Endodermal cell (in vitro differentiated cells): ENCODE measurements at regions not wholly inside any gene's neighbourhood (a gene's known extent, or its start where the extent isn't known, plus 50 kb on each side); places are given as distances from the start of the nearest gene placed in this dataset.

Experiments
- DNase-seq: peaks from one replicate; pipeline ENCODE4 v3.0.0-alpha.2; 2017
- H3K27ac ChIP-seq: 2 replicates; pipeline ENCODE4 v1.5.1; 2013; ENCODE audit warnings: mild to moderate bottlenecking, low read depth, low read length, moderate library complexity
- H3K27me3 ChIP-seq: 2 replicates; pipeline ENCODE4 v1.6.1; 2013; ENCODE audit warnings: mild to moderate bottlenecking, low read length, moderate library complexity; ENCODE audit not compliant: insufficient read depth, control insufficient read depth, poor library complexity, severe bottlenecking
- H3K36me3 ChIP-seq: 2 replicates; pipeline ENCODE4 v1.7.0; 2013; ENCODE audit warnings: mild to moderate bottlenecking, low read length, moderate library complexity; ENCODE audit not compliant: control insufficient read depth, insufficient read depth
- H3K4me1 ChIP-seq: one replicate; pipeline ENCODE4 v1.7.0; 2013; ENCODE audit warnings: low read length; ENCODE audit not compliant: control insufficient read depth, insufficient read depth
- H3K4me3 ChIP-seq: 2 replicates; pipeline ENCODE4 v1.5.1; 2013; ENCODE audit warnings: mild to moderate bottlenecking, low read length, moderate library complexity
- H3K9ac ChIP-seq: 2 replicates; pipeline ENCODE4 v1.6.1; 2013; ENCODE audit warnings: mild to moderate bottlenecking, low read length, moderate library complexity; ENCODE audit not compliant: poor library complexity, severe bottlenecking; ENCODE audit errors: extremely low read depth
- H3K9me3 ChIP-seq: 2 replicates; pipeline ENCODE4 v1.6.1; 2013; ENCODE audit warnings: mild to moderate bottlenecking, low read length, moderate library complexity; ENCODE audit not compliant: control insufficient read depth
- H3K27ac Mint-ChIP-seq: 2 replicates; pipeline ENCODE4 v1.8.0; 2020; ENCODE audit warnings: mixed read lengths
- H3K27me3 Mint-ChIP-seq: 2 replicates; pipeline ENCODE4 v1.8.0; 2021; ENCODE audit warnings: mild to moderate bottlenecking, mixed read lengths; ENCODE audit not compliant: insufficient read depth
- H3K36me3 Mint-ChIP-seq: 2 replicates; pipeline ENCODE4 v1.8.0; 2020; ENCODE audit warnings: low read depth, mixed read lengths
- H3K4me1 Mint-ChIP-seq: 2 replicates; pipeline ENCODE4 v1.8.0; 2020; ENCODE audit warnings: mixed read lengths
- H3K4me3 Mint-ChIP-seq: 2 replicates; pipeline ENCODE4 v1.8.0; 2020; ENCODE audit warnings: mild to moderate bottlenecking, moderate library complexity, mixed read lengths
- H3K9me3 Mint-ChIP-seq: 2 replicates; pipeline ENCODE4 v1.8.0; 2020; ENCODE audit warnings: mild to moderate bottlenecking, mixed read lengths
- WGBS, 2 experiments: methylation state at CpG; one replicate each; pipeline versions ENCODE4 v1.1.5 to v1.1.7; 2013; ENCODE audit warnings: missing lambda C conversion rate in 2 of 2, mixed read lengths in 1 of 2; ENCODE audit not compliant: insufficient coverage in 1 of 2, insufficient read length in 1 of 2; 5-methylcytosine and 5-hydroxymethylcytosine counted together
- TF ChIP-seq, protein P1 (sequence below): fragments of 200-600 bp; sonication (generic); conservative IDR thresholded peaks from 2 replicates; pipeline ENCODE4 v1.5.0; 2021; ENCODE audit warnings: antibody characterized with exemption, mild to moderate bottlenecking

GRCh38 chr2:144941743-144942488, 422.0 kb upstream of the ZEB2 start:
- Histone ChIP-seq H3K9ac (no peak overlapping the region), H3K36me3 (no peaks in the 10 kb centered on the region), H3K4me3 (no peak overlapping the region), H3K27me3 (no peaks in the 10 kb centered on the region), H3K27ac (no peak overlapping the region), H3K4me1 (no peaks in the 10 kb centered on the region), H3K9me3 (no peaks in the 10 kb centered on the region)
- Mint-ChIP-seq H3K27ac (no peak overlapping the region), H3K27me3 (no peaks in the 10 kb centered on the region), H3K36me3 (no peaks in the 10 kb centered on the region), H3K4me1 (peaks cover 1% of the 10 kb centered on the region), H3K9me3 (no peaks in the 10 kb centered on the region), H3K4me3 (no peak overlapping the region)
- TF ChIP-seq, protein P1, sequence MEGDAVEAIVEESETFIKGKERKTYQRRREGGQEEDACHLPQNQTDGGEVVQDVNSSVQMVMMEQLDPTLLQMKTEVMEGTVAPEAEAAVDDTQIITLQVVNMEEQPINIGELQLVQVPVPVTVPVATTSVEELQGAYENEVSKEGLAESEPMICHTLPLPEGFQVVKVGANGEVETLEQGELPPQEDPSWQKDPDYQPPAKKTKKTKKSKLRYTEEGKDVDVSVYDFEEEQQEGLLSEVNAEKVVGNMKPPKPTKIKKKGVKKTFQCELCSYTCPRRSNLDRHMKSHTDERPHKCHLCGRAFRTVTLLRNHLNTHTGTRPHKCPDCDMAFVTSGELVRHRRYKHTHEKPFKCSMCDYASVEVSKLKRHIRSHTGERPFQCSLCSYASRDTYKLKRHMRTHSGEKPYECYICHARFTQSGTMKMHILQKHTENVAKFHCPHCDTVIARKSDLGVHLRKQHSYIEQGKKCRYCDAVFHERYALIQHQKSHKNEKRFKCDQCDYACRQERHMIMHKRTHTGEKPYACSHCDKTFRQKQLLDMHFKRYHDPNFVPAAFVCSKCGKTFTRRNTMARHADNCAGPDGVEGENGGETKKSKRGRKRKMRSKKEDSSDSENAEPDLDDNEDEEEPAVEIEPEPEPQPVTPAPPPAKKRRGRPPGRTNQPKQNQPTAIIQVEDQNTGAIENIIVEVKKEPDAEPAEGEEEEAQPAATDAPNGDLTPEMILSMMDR, result no peak
- no peak for DNase-seq
- WGBS, 2 experiments, result 88 to 90% methylated on average over 4 to 5 of the region's 5 CpGs

DNA sequence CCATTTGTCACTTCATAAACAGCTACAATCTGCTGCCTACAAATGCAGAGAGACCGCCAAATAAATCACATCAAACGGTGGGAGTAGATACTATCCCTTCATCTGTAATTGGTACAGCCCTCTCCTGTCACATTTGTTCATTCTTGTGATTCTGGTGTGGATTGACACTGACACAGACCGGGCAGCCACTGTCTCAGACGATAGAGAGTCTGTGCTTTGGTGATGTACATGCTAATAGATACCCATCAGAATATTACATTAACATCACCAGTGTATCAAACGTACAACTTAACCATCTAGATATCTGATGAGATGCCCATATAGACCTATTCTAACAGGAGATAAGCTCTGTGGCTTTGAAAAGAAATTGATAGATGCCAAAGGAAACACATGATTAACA, 419.7 kb upstream of the ZEB2 start:
- Histone ChIP-seq H3K27me3 (no peaks in the 10 kb centered on the region), H3K36me3 (no peaks in the 10 kb centered on the region), H3K4me3 (no peak overlapping the region), H3K27ac (no peak overlapping the region), H3K4me1 (no peaks in the 10 kb centered on the region), H3K9ac (no peak overlapping the region), H3K9me3 (no peaks in the 10 kb centered on the region)
- no peaks in the 10 kb centered on the region for H3K27me3 Mint-ChIP-seq
- H3K36me3 Mint-ChIP-seq, result no peaks in the 10 kb centered on the region
- no peak for DNase-seq
- H3K4me3 Mint-ChIP-seq, result no peak overlapping the region
- 92% methylated on average over 5 of the region's 5 CpGs; no CpG with 5 or more reads in 1 of the 2 experiments for WGBS, 2 experiments
- no peak overlapping the region for H3K27ac Mint-ChIP-seq
- no peaks in the 10 kb centered on the region for H3K9me3 Mint-ChIP-seq
- H3K4me1 Mint-ChIP-seq, result peaks cover 1% of the 10 kb centered on the region
- TF ChIP-seq, protein P1, result no peak

- H3K4me1 ChIP-seq, result no peaks in the 10 kb centered on the region
- H3K9me3 Mint-ChIP-seq, result no peaks in the 10 kb centered on the region
Observed at GRCh38 chr2:144937910-144938709, 418.2 kb upstream of the ZEB2 start.

More at GRCh38 chr2:144937910-144938709, 418.2 kb upstream of the ZEB2 start:
- H3K4me3 Mint-ChIP-seq, result no peak overlapping the region
- peaks cover 1% of the 10 kb centered on the region for H3K4me1 Mint-ChIP-seq
- no peak overlapping the region for H3K9ac ChIP-seq
- TF ChIP-seq, protein P1, result no peak
- H3K27ac Mint-ChIP-seq, result no peak overlapping the region
- H3K9me3 ChIP-seq, result no peaks in the 10 kb centered on the region
- no peak overlapping the region for H3K27ac ChIP-seq
- H3K36me3 ChIP-seq, result no peaks in the 10 kb centered on the region
- 83 to 93% methylated on average over 6 to 7 of the region's 7 CpGs for WGBS, 2 experiments
- H3K27me3 ChIP-seq, result no peaks in the 10 kb centered on the region
- H3K27me3 Mint-ChIP-seq, result no peaks in the 10 kb centered on the region
- no peak overlapping the region for H3K4me3 ChIP-seq
- no peak for DNase-seq
- no peaks in the 10 kb centered on the region for H3K36me3 Mint-ChIP-seq
